Hepatocyte (in vitro differentiated cells): ENCODE measurements at regions not wholly inside any gene's neighbourhood (a gene's known extent, or its start where the extent isn't known, plus 50 kb on each side); places are given as distances from the start of the nearest gene placed in this dataset.

Source experiments
- EZH2 ChIP-seq: fragments of 200-600 bp; sonication (generic); IDR thresholded peaks from 2 replicates; pipeline ENCODE4 v1.6.1; 2016; ENCODE audit warnings: antibody characterized with exemption, mild to moderate bottlenecking, borderline replicate concordance
- EZH2phosphoT487 ChIP-seq: fragments of 200-600 bp; sonication (generic); IDR thresholded peaks from one replicate; pipeline ENCODE4 v1.6.1; 2018; ENCODE audit warnings: antibody characterized with exemption, mild to moderate bottlenecking, low read depth, moderate library complexity; ENCODE audit not compliant: unreplicated experiment, severe bottlenecking
- TF ChIP-seq, protein P1 (sequence below): fragments of 200-600 bp; sonication (generic); IDR thresholded peaks from 2 replicates; pipeline ENCODE4 v1.5.1; 2016; ENCODE audit warnings: antibody characterized with exemption, mild to moderate bottlenecking; ENCODE audit not compliant: poor library complexity

DNA sequence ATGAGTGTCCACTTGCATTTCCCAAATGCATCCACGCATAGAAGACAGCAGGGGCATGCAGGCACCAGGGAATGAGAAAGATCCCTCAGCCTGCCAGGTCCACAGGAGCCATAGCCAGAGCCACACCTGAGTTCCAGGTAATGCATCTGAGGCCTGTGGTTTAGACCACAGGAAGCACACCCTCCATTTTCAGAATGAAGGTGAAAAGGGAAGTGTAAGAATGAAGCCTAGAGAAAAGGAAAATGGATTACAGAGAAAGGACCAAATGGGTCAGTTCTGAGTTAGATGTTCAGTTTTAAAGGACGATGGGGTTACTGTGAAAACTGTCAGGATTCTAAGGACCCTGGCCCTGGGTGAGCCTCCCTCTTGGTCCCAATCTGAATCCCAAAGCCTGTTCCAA lies 1283.2 kb downstream of the TMEM121 start:
- TF ChIP-seq, protein P1, sequence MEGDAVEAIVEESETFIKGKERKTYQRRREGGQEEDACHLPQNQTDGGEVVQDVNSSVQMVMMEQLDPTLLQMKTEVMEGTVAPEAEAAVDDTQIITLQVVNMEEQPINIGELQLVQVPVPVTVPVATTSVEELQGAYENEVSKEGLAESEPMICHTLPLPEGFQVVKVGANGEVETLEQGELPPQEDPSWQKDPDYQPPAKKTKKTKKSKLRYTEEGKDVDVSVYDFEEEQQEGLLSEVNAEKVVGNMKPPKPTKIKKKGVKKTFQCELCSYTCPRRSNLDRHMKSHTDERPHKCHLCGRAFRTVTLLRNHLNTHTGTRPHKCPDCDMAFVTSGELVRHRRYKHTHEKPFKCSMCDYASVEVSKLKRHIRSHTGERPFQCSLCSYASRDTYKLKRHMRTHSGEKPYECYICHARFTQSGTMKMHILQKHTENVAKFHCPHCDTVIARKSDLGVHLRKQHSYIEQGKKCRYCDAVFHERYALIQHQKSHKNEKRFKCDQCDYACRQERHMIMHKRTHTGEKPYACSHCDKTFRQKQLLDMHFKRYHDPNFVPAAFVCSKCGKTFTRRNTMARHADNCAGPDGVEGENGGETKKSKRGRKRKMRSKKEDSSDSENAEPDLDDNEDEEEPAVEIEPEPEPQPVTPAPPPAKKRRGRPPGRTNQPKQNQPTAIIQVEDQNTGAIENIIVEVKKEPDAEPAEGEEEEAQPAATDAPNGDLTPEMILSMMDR = no peak
- TF ChIP-seq EZH2phosphoT487 = no peak
- TF ChIP-seq EZH2 = no peak
